Retinal pigment epithelial cell (primary cell): ENCODE measurements at regions not wholly inside any gene's neighbourhood (a gene's known extent, or its start where the extent isn't known, plus 50 kb on each side); places are given as distances from the start of the nearest gene placed in this dataset.
A peak's percentile ranks its signal among the peaks of the same experiment; 100 is the strongest.

Experiments
- DNase-seq: peaks from one replicate; pipeline ENCODE4 v3.0.0-alpha.2; 2010; ENCODE audit warnings: low read depth
- H3K4me3 ChIP-seq: 2 replicates; pipeline ENCODE4 v1.5.1; 2011; ENCODE audit warnings: mild to moderate bottlenecking, low read length, control low read depth, moderate library complexity
- CTCF ChIP-seq: conservative IDR thresholded peaks from 2 replicates; pipeline ENCODE4 v1.5.1; 2011; ENCODE audit warnings: low read depth, low read length, control low read depth, inconsistent platforms

- no peak for DNase-seq
- TF ChIP-seq CTCF, result no peak
- H3K4me3 ChIP-seq, result no peak overlapping the region
Measured at GRCh38 chr10:121065330-121065729, 214.2 kb downstream of the WDR11 start.

- no peak overlapping the region for H3K4me3 ChIP-seq
- no peak for DNase-seq
- TF ChIP-seq CTCF, result no peak
Measured at GRCh38 chr10:121069061-121069850, 218.1 kb downstream of the WDR11 start.

- DNase-seq, result no peak
- peak; percentile 53 for TF ChIP-seq CTCF
- no peak overlapping the region for H3K4me3 ChIP-seq
Measured at GRCh38 chr10:121070275-121071070, 219.3 kb downstream of the WDR11 start.

- H3K4me3 ChIP-seq, result no peak overlapping the region
- no peak for DNase-seq
- TF ChIP-seq CTCF, result no peak
Measured at GRCh38 chr10:121071901-121072300, 220.7 kb downstream of the WDR11 start.

GRCh38 chr10:121073728-121074127, 222.6 kb downstream of the WDR11 start:
- no peak for DNase-seq
- no peak for TF ChIP-seq CTCF
- H3K4me3 ChIP-seq, result no peak overlapping the region

- no peak for DNase-seq
- TF ChIP-seq CTCF, result no peak
- no peak overlapping the region for H3K4me3 ChIP-seq
Measured at GRCh38 chr10:121076776-121077715, 225.9 kb downstream of the WDR11 start.
